ENCODE measurements at regions not wholly inside any gene's neighbourhood (a gene's known extent, or its start where the extent isn't known, plus 50 kb on each side); places are given as distances from the start of the nearest gene placed in this dataset.

- H3K4me3 ChIP-seq, result no peak overlapping the region
- no peak overlapping the region for H3K27ac ChIP-seq (replicated peaks)
- peaks cover 83% of the 10 kb centered on the region for H3K27me3 ChIP-seq (ENCODE audit: low read depth)
- H3K9me3 ChIP-seq (replicated peaks), result no peaks in the 10 kb centered on the region
- no peak for DNase-seq
- TF ChIP-seq, protein P1, sequence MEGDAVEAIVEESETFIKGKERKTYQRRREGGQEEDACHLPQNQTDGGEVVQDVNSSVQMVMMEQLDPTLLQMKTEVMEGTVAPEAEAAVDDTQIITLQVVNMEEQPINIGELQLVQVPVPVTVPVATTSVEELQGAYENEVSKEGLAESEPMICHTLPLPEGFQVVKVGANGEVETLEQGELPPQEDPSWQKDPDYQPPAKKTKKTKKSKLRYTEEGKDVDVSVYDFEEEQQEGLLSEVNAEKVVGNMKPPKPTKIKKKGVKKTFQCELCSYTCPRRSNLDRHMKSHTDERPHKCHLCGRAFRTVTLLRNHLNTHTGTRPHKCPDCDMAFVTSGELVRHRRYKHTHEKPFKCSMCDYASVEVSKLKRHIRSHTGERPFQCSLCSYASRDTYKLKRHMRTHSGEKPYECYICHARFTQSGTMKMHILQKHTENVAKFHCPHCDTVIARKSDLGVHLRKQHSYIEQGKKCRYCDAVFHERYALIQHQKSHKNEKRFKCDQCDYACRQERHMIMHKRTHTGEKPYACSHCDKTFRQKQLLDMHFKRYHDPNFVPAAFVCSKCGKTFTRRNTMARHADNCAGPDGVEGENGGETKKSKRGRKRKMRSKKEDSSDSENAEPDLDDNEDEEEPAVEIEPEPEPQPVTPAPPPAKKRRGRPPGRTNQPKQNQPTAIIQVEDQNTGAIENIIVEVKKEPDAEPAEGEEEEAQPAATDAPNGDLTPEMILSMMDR (IDR thresholded peaks at IDR 0.05; ENCODE audit: borderline replicate concordance), result no peak
- peaks cover 6% of the 10 kb centered on the region for H3K4me1 ChIP-seq
- intact Hi-C loops (cut with micrococcal nuclease), result no loop called here
- H3K36me3 ChIP-seq, result no peaks in the 10 kb centered on the region
These were observed 89.0 kb downstream of the TMEM18 start for GRCh38 chr2:588074-588645.

DNA sequence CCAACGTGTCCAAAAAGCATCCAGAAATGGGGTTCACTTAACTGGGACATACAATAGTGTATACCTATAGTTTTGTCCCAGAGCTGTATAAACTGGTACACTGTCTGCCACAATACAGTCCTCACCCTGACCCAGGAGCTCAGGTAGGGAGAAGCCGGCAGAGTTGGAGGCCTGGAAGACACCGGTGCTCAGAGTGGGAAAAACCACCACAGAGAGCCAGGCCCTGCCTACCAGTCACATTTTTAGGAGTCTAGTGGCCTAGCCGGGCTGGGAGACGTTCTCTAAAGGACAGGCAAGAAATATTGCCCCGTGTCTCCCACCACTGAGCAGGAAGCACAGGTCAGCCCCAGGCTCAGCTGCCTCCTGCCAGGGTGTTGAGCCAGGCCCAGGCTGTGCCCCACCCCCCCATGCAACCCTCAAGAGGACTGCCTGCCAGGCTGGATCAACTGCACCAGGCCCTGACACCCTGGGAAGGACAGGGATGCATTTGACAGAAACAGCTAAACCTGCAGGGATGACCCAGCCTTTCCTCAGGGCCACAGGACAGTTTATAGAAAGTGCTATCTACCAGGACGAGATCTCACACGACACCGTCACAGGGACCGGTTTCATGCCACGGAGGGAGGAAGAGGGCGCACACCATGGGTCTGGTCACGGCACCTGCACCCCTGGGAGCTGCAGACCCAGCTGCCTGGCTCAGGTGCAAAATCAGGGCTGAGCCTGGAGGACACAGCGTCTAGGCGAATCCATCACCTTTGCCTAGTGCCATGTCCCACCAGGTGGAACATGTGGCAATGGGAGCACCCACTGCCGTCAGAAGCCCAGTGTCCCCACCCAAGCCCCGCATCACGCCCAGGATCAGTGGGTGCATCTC is 89.9 kb downstream of the TMEM18 start:
- intact Hi-C loops (cut with micrococcal nuclease), result no loop called here
- no peak for DNase-seq
- no peak overlapping the region for H3K27ac ChIP-seq (replicated peaks)
- no peak overlapping the region for H3K4me3 ChIP-seq
- TF ChIP-seq, protein P1 (IDR thresholded peaks at IDR 0.05; ENCODE audit: borderline replicate concordance), result no peak
- peaks cover 6% of the 10 kb centered on the region for H3K4me1 ChIP-seq
- no peaks in the 10 kb centered on the region for H3K36me3 ChIP-seq
- peaks cover 91% of the 10 kb centered on the region for H3K27me3 ChIP-seq (ENCODE audit: low read depth)
- no peaks in the 10 kb centered on the region for H3K9me3 ChIP-seq (replicated peaks)

- intact Hi-C loops (cut with micrococcal nuclease), result no loop called here
- peaks cover 6% of the 10 kb centered on the region for H3K4me1 ChIP-seq
- no peak overlapping the region for H3K27ac ChIP-seq (replicated peaks)
- DNase-seq, result no peak
- TF ChIP-seq, protein P1 (IDR thresholded peaks at IDR 0.05; ENCODE audit: borderline replicate concordance), result no peak
- H3K9me3 ChIP-seq (replicated peaks), result no peaks in the 10 kb centered on the region
- no peak overlapping the region for H3K4me3 ChIP-seq
- H3K36me3 ChIP-seq, result no peaks in the 10 kb centered on the region
- peaks cover 97% of the 10 kb centered on the region for H3K27me3 ChIP-seq (ENCODE audit: low read depth)
These were observed 90.5 kb downstream of the TMEM18 start for GRCh38 chr2:586641-587076.

- Histone ChIP-seq H3K27me3 (ENCODE audit: low read depth) (peaks cover 97% of the 10 kb centered on the region), H3K36me3 (no peaks in the 10 kb centered on the region), H3K9me3 (replicated peaks) (no peaks in the 10 kb centered on the region), H3K27ac (replicated peaks) (no peak overlapping the region), H3K4me1 (peaks cover 6% of the 10 kb centered on the region), H3K4me3 (no peak overlapping the region)
- intact Hi-C loops (cut with micrococcal nuclease), result no loop called here
- TF ChIP-seq, protein P1 (IDR thresholded peaks at IDR 0.05; ENCODE audit: borderline replicate concordance), result no peak
- no peak for DNase-seq
These were observed 92.1 kb downstream of the TMEM18 start for GRCh38 chr2:584863-585823.

- H3K36me3 ChIP-seq, result no peaks in the 10 kb centered on the region
- DNase-seq, result no peak
- no peak overlapping the region for H3K4me3 ChIP-seq
- peaks cover 6% of the 10 kb centered on the region for H3K4me1 ChIP-seq
- TF ChIP-seq, protein P1 (IDR thresholded peaks at IDR 0.05; ENCODE audit: borderline replicate concordance), result no peak
- H3K9me3 ChIP-seq (replicated peaks), result no peaks in the 10 kb centered on the region
- intact Hi-C loops (cut with micrococcal nuclease), result no loop called here
- H3K27me3 ChIP-seq (ENCODE audit: low read depth), result peaks cover 97% of the 10 kb centered on the region
- H3K27ac ChIP-seq (replicated peaks), result no peak overlapping the region
These were observed 93.5 kb downstream of the TMEM18 start for GRCh38 chr2:583666-584065.

All from left ventricle myocardium inferior (tissue), 1 donor.